ENCODE measurements at regions not wholly inside any gene's neighbourhood (a gene's known extent, or its start where the extent isn't known, plus 50 kb on each side); places are given as distances from the start of the nearest gene placed in this dataset.
A peak's percentile ranks its signal among the peaks of the same experiment; 100 is the strongest.
"Not testable (repeated sequence)": the region's sequence is repeated elsewhere in the genome, so short reads cannot be mapped to it uniquely, and the experiment has no call there.

- DNase-seq (no peak), ATAC-seq (ENCODE audit: poor library complexity) (no peak)
- intact Hi-C loops (cut with DNase I): no loop called here
Measured at GRCh38 chr13:67389171-67389570, 159.0 kb upstream of the PCDH9 start.

DNA sequence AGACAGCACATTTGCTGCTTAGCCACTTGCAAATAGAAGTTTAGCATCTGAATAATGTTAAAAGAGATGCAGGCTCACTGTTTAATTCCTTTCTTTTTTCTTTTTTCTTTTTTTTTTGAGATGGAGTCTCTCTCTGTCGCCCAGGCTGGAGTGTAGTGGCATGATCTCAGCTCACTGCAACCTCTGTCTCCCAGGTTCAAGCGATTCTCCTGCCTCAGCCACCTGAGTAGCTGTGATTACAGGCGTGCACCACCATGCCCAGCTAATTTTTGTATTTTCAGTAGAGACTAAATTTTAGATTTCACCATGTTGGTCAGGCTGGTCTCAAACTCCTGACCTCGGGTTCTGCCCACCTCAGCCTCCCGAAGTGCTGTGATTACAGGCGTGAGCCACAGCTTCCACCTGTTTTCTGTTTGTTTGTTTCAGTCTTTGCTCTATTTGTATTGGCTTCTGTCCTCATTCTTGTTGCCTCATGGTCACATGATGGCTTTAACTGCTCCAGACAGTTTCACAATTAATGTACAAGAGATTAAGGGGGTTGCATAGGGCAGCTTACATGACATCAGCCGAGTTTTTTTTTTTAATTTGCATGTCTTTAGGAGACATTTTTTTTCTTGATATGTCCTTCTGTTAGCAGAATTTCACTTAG, 153.1 kb upstream of the PCDH9 start:
- ATAC-seq (ENCODE audit: poor library complexity); DNase-seq; intact Hi-C loops (cut with DNase I): not testable (repeated sequence)

DNA sequence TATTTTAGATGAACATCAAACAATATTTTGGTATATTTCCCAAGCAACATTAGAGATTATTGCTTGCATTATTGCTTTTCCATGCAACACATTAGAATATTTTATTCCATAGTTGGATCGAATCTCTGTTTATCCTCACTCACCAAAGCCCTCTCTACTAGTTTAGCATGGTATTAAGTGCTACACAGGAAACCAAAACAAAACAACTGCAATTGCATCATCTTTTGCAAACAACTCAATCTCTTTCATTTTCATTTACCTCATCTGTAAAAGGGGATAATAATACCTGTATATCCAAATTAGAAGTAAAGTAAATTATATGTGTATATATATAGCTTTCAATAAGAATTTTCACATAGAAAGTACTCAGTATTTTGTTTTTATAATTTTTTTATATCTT, 147.8 kb upstream of the PCDH9 start:
- ATAC-seq (ENCODE audit: poor library complexity) (no peak), DNase-seq (no peak)
- intact Hi-C loops (cut with DNase I): no loop called here

- intact Hi-C loops (cut with DNase I): no loop called here
- DNase-seq: no peak
- ATAC-seq (ENCODE audit: poor library complexity): no peak
Measured at GRCh38 chr13:67374391-67374790, 144.3 kb upstream of the PCDH9 start.

DNA sequence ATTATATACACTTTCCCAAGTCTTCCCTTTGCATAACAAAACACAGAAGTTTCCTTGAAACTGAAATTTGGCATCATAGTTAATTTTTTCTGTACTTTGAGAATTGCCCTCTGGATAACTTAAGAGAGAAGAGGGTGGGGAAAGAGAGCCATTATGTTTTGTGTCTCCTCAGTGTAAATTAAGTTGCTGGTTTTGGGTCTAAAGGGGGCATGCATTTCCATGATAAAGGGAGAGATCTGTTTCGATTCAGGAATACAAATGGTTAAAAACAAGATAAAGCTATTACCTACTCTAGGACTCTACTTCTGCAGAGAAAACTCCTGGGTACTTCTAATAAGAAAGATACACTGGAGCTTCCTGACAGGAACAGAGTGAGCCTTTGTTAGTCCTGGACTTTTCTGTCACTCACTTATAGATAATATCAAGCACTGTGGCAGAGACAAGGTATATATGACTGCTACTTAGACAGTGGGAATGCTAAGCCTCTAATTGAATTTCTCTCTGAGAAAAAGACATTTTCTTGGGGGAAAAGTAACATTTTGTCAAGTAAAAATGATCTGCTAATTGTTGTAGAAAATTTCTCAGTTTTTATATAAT, 142.8 kb upstream of the PCDH9 start:
- DNase-seq (no peak), ATAC-seq (ENCODE audit: poor library complexity) (peak; percentile 39)
- intact Hi-C loops (cut with DNase I): no loop called here

DNA sequence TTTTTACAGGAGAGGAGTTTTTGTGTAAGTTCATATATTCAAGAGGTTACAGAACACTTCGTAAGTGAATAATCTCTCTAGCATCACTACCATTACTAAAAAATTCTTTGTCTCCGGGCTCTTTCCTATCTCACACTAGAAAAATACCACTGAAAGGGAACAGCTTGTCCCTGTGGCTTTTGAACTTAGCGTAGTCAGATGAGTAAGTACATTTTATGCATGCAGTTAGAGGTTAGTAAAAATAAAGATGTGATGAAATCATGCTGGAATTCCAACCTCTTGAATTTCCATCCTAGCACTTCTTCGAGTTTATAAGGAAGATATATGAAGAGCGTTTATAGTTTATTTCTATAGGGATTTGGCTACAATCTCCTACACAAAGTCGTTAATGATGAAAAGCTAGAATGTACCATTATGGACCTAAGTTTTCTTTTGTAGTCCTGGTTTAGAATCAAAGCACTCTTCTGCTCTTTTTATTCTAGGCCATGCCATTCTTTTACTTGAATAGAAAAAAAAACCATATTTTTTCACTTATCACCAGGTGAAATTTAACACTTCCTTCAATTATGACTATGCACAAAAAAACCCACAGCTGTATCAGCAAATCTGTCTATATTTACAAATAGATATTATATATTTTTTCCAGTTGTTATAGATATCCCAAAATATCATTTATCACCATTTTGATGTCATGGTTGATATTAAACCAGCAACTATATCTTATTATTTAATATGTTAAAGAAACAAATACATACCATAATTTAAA, 139.9 kb upstream of the PCDH9 start:
- intact Hi-C loops (cut with DNase I): no loop called here

GRCh38 chr13:67367399-67367798, 137.3 kb upstream of the PCDH9 start:
- no peak for DNase-seq

More for the DNA sequence above, 139.9 kb upstream of the PCDH9 start:
- ATAC-seq (ENCODE audit: poor library complexity): peak; percentile 79
- DNase-seq: no peak

GRCh38 chr13:67366533-67366932, 136.4 kb upstream of the PCDH9 start:
- no peak for ATAC-seq (ENCODE audit: poor library complexity)
- intact Hi-C loops (cut with DNase I): no loop called here
- no peak for DNase-seq

More at GRCh38 chr13:67367399-67367798, 137.3 kb upstream of the PCDH9 start:
- intact Hi-C loops (cut with DNase I): no loop called here
- ATAC-seq (ENCODE audit: poor library complexity): no peak

DNA sequence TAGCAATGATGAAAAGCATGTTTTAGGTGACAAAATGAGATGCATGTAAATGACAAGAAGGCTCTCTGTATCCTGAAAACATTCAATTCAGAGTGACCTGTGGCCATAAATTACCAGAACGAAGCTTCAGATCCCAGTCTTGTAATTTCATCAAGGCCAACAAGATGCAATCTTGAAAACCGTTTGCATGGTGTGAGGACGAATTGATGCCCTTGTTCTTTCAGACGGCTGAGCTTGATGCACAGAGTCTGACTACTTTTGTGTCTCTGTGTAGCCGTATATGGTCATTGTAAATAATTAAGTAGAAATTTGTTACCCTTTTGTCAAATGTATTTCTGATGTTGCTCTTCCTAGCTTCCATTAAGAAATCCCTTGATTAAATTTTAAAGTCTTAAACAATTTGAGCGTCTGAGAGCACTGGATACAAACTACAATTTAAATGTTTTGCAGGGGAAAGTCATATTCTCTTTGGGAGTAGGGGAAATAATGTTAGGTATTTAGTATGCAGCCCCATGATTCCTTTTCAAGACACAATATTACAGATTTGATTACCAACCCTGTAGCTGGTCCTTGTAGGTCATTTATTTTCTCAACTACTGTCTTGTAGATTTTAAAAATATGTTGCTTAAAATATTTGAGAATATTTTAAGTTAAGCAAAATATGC, 125.8 kb upstream of the PCDH9 start:
- ATAC-seq (ENCODE audit: poor library complexity): no peak
- intact Hi-C loops (cut with DNase I): no loop called here
- no peak for DNase-seq

DNA sequence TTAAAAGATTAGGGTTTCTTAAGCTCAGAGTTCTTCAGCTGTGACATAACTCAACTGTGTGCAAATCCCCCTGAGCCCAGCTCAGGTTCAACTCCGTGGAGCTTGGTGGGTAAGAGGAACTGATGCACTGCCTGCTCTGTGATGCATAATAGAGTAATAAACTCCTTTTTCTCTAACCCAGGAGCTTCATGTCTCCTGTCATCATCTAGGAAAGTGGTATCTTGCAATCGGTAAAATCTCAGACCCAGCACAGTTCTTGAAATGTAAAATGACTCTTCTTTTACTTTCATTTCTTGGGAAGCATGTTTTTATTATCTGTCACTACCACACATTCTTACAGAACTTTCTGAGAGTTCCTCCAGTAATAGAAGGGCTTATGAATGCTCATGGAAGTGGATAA, 123.8 kb upstream of the PCDH9 start:
- ATAC-seq (ENCODE audit: poor library complexity): no peak
- intact Hi-C loops (cut with DNase I): no loop called here

DNA sequence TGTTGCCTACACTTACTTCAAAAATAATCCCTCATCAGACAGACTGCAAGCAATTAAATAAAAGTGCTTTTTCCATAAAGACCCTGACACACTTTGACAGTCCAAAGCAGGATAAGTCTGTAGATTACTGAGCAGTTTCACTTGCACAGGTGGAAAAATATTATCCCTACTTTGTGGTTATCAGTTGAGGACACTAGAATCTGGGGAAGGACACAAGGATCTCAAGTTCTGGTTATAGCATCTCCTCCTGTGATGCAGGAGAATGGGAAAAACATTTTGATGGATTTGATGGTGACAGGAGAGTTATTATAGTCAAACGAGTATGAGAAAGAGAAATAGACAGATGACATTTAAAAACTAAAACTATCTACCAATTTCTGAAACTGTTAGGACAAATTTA, 122.9 kb upstream of the PCDH9 start:
- DNase-seq: no peak
- no peak for ATAC-seq (ENCODE audit: poor library complexity)
- intact Hi-C loops (cut with DNase I): no loop called here

More for the DNA sequence above, 123.8 kb upstream of the PCDH9 start:
- no peak for DNase-seq

DNA sequence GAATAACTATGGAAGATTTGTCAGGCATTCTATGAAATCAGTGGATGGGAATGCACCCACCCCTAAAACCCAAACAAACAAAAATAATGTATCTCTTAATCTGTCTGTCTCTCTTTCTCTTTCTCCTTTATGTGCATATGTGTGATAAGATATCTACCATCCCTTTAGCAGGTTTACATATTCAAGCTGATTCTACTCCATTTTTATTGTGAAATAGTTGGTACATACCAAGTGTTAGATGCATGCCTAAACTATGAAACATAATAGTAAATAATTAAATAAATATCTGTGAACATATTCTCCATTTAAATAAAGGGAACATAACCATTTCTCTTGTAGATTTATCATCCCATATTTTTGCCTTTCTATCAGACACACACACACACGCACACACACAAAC, 121.8 kb upstream of the PCDH9 start:
- intact Hi-C loops (cut with DNase I): no loop called here
- DNase-seq (no peak), ATAC-seq (ENCODE audit: poor library complexity) (no peak)

DNA sequence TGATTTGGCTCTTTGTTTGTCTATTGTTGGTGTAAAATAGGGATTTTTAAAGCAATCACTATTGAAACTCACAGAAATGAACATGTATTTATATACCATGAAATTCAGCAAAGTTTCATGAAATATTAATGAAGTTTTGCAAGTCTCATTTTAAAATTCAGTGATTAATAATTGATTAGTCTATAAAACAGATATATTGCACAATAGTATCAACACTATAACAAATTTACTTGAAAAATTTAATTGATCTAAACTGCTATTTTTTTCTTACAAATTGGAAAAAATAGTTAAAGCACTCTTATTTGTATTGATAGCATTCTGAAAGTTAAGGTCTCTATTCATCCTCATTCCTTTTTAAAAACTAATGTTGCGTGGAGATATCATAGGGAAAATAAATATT, 121.0 kb upstream of the PCDH9 start:
- DNase-seq (no peak), ATAC-seq (ENCODE audit: poor library complexity) (no peak)
- intact Hi-C loops (cut with DNase I): no loop called here

- ATAC-seq (ENCODE audit: poor library complexity) (no peak), DNase-seq (no peak)
- intact Hi-C loops (cut with DNase I): no loop called here
Measured at GRCh38 chr13:67343777-67344176, 113.6 kb upstream of the PCDH9 start.

- DNase-seq: no peak
- intact Hi-C loops (cut with DNase I): no loop called here
Measured at GRCh38 chr13:67341406-67341805, 111.3 kb upstream of the PCDH9 start.

GRCh38 chr13:67330149-67330548, 100.0 kb upstream of the PCDH9 start:
- intact Hi-C loops (cut with DNase I): no loop called here
- no peak for DNase-seq
- ATAC-seq (ENCODE audit: poor library complexity): no peak

More at GRCh38 chr13:67341406-67341805, 111.3 kb upstream of the PCDH9 start:
- ATAC-seq (ENCODE audit: poor library complexity): no peak

- no peak for ATAC-seq (ENCODE audit: poor library complexity)
- intact Hi-C loops (cut with DNase I): no loop called here
- DNase-seq: no peak
Measured at GRCh38 chr13:67328895-67329294, 98.8 kb upstream of the PCDH9 start.

DNA sequence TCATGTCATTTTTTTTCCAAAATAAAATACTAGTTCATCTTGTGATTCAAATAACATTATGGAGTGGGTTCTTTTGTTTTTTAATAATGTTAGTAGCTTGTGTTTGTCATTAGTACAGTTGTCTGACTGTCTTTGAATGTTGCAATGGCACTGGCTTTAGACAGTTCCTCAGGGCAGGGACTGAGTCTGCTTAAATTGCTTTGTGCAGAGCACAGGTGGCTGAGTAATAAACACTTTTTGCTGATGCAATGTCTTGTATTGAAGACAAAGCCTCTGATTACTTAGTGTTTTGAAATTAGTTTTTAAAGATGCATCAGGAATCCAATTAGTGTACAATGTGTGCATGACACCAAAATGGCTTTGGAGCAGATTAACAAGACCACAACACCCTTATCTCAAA, 88.7 kb upstream of the PCDH9 start:
- intact Hi-C loops (cut with DNase I): no loop called here
- DNase-seq: no peak
- ATAC-seq (ENCODE audit: poor library complexity): no peak

GRCh38 chr13:67318398-67318797, 88.3 kb upstream of the PCDH9 start:
- intact Hi-C loops (cut with DNase I): no loop called here
- no peak for ATAC-seq (ENCODE audit: poor library complexity)
- DNase-seq: no peak

DNA sequence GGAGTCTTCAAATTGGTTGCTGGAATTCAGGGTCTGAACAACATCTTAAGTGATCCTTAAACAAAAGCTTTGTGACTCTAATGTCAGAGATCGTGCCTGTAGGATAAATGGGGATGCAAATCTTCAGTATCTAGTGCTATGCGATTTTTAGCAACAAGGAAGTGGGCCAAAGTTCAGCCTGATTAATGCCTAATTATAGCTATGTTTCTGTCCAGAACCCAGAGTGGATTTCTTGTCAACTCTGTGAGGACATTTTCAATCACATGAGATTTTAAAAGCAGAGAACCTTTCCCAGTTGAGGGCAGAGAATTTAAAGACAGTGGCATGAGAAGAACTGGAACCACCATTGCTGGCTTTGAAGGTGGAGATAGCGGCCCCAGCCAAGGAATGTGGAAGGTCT, 84.3 kb upstream of the PCDH9 start:
- ATAC-seq (ENCODE audit: poor library complexity): peak; percentile 65
- DNase-seq: no peak
- intact Hi-C loops (cut with DNase I): no loop called here

Data from Right ventricle myocardium superior (tissue), 1 donor.